GM12874 (cell line): ENCODE measurements at regions not wholly inside any gene's neighbourhood (a gene's known extent, or its start where the extent isn't known, plus 50 kb on each side); places are given as distances from the start of the nearest gene placed in this dataset.

Source experiments
- TF ChIP-seq, protein P1 (sequence below): IDR thresholded peaks from 2 replicates; pipeline ENCODE4 v1.5.1; 2011; ENCODE audit warnings: low read depth, mild to moderate bottlenecking, control low read depth, low read length, moderate library complexity; ENCODE audit not compliant: insufficient read depth

DNA sequence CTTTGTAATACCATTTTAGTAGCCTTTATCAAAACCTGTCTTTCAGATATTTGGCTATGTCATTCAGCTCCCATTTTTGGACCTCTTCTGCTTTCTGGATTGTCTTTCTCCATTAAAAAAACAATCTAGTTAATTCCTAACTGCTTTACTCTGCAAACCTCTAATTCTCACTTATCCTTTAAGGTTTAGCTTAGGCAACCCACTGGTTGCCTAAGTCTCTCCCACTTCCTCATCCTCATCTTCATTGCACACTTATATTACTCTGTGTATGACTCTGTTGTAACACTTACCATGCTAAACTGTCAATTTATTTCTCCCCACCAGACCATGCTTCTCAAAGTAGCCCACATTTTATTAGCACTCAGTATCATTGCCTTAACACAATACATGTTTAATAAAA, 205.0 kb upstream of the DMRTA1 start:
- TF ChIP-seq, protein P1, sequence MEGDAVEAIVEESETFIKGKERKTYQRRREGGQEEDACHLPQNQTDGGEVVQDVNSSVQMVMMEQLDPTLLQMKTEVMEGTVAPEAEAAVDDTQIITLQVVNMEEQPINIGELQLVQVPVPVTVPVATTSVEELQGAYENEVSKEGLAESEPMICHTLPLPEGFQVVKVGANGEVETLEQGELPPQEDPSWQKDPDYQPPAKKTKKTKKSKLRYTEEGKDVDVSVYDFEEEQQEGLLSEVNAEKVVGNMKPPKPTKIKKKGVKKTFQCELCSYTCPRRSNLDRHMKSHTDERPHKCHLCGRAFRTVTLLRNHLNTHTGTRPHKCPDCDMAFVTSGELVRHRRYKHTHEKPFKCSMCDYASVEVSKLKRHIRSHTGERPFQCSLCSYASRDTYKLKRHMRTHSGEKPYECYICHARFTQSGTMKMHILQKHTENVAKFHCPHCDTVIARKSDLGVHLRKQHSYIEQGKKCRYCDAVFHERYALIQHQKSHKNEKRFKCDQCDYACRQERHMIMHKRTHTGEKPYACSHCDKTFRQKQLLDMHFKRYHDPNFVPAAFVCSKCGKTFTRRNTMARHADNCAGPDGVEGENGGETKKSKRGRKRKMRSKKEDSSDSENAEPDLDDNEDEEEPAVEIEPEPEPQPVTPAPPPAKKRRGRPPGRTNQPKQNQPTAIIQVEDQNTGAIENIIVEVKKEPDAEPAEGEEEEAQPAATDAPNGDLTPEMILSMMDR = no peak

- TF ChIP-seq, protein P1 = peak; percentile 54
These were observed 202.2 kb upstream of the DMRTA1 start for GRCh38 chr9:22244139-22245011.

DNA sequence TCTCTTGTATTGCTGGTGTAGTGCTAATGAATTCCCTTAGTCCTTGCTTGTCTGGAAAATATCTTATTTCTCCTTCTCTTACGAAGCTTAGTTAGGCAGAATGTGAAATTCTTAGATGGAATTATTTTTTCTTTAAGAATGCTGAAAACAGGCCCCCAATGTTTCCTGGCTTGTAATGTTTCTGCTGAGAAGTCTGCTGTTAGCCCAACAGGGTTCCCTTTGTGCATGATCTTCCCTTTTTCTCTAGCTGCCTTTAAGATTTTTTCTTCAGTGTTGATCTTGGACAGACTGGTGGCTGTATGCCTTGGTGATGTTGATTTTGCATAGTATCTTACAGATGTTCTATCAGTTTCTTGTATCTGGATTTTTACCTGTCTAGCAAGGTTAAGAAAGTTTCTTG, 191.3 kb upstream of the DMRTA1 start:
- TF ChIP-seq, protein P1 = no peak

DNA sequence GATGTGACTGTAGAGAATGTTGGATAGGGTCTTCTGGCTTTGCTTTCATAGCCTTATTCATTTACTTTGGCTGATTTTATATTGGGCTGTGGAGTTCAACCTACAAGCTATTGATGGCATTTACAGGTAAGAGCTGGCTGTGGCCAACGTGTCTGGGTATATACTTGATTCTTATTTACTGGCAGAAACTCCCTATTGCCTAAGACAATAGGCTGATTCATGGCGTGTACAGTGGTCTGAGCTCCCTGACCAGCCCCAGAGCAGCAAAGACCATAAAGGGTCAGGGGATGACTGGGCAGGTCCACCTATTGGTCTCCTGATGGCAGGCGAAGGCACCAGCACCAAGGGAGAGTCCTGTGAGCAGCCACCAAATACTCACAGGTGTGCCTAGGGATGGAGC, 190.2 kb upstream of the DMRTA1 start:
- TF ChIP-seq, protein P1 = no peak

DNA sequence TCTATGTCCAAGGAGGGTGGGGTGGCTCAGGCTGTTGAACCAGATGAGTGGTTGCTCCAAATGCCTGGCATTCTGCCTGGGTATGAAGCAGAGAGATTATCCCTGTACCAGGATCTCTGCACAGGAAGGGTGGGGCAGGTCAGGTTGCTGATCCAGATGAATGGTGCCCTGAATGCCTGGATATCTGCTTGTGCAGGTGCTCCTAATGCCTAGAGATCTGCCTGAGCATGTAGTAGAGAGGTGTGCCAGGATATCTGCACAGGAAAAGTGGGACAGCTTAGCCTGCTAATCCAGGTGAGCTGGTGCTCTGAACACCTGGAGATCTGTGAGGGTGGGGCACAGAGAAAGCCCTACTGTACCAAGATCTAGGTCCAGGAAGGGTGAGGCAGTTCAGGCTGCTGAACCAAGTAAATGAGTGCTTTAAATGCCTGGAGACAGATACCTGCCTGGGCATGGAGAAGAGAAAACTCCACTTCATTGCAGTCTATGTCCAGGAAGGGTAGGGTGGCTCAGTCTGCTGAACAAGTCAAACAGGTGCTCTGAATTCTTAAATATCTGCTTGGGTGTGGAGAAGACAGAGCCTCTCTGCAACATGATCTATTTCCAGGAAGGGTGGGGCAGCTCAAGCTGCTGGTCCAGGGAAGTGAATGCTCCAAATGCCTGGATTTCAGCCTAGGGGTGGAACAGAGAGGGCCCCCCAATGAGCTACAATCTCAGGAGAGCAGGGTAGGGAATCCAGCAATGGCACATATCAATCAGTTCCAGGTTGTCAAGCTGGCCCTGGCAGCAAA, 189.4 kb upstream of the DMRTA1 start:
- TF ChIP-seq, protein P1 = no peak

- TF ChIP-seq, protein P1 = no peak
These were observed 181.6 kb upstream of the DMRTA1 start for GRCh38 chr9:22265038-22265437.

DNA sequence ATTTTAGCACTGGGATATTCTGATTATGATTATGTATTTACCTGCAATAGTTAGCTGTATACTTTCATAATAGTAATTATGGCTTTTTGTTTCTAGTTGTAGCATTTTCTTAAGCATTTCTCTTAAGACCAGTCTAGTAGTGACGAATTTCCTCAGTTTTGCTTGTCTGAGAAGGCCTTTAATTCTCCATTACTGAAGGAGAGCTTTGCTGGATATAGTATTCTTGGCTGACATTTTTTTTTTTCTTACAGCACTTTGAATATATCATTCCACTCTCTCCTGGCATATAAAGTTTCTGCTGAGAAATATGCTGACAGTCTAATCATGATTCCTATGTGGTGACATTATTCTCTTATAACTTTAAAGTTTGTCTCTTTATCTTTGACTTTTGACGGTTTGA, 181.1 kb upstream of the DMRTA1 start:
- TF ChIP-seq, protein P1 = no peak
